Breast epithelium (tissue), 3 donors: ENCODE measurements at regions not wholly inside any gene's neighbourhood (a gene's known extent, or its start where the extent isn't known, plus 50 kb on each side); places are given as distances from the start of the nearest gene placed in this dataset.

Source experiments
- CTCF ChIP-seq, 3 donors: fragments of 450-650 bp; IDR thresholded peaks; one replicate each; pipeline ENCODE4 v1.5.1; 2016 to 2017; ENCODE audit warnings: antibody characterized with exemption in 3 of 3, mild to moderate bottlenecking in 3 of 3, moderate library complexity in 3 of 3
- POLR2A ChIP-seq: fragments of 450-650 bp; IDR thresholded peaks from one replicate; pipeline ENCODE4 v1.6.1; 2016; ENCODE audit warnings: antibody characterized with exemption, mild to moderate bottlenecking, moderate library complexity
- POLR2AphosphoS5 ChIP-seq, 3 donors: sonication (generic); formaldehyde crosslinking; IDR thresholded peaks; one replicate each; pipeline ENCODE4 v1.6.1; 2017; ENCODE audit warnings: antibody characterized with exemption in 3 of 3

- TF ChIP-seq CTCF (IDR thresholded peaks at IDR 0.05) (no peak), POLR2AphosphoS5 (IDR thresholded peaks at IDR 0.05) (no peak), POLR2A (no peak)
Measured at GRCh38 chr4:125826801-125827695, 512.3 kb downstream of the FAT4 start.
